Endodermal cell (in vitro differentiated cells): ENCODE measurements at regions not wholly inside any gene's neighbourhood (a gene's known extent, or its start where the extent isn't known, plus 50 kb on each side); places are given as distances from the start of the nearest gene placed in this dataset.

Experiments
- DNase-seq: peaks from one replicate; pipeline ENCODE4 v3.0.0-alpha.2; 2017
- H3K27ac ChIP-seq: 2 replicates; pipeline ENCODE4 v1.5.1; 2013; ENCODE audit warnings: mild to moderate bottlenecking, low read depth, low read length, moderate library complexity
- H3K27me3 ChIP-seq: 2 replicates; pipeline ENCODE4 v1.6.1; 2013; ENCODE audit warnings: mild to moderate bottlenecking, low read length, moderate library complexity; ENCODE audit not compliant: insufficient read depth, control insufficient read depth, poor library complexity, severe bottlenecking
- H3K36me3 ChIP-seq: 2 replicates; pipeline ENCODE4 v1.7.0; 2013; ENCODE audit warnings: mild to moderate bottlenecking, low read length, moderate library complexity; ENCODE audit not compliant: control insufficient read depth, insufficient read depth
- H3K4me1 ChIP-seq: one replicate; pipeline ENCODE4 v1.7.0; 2013; ENCODE audit warnings: low read length; ENCODE audit not compliant: control insufficient read depth, insufficient read depth
- H3K4me3 ChIP-seq: 2 replicates; pipeline ENCODE4 v1.5.1; 2013; ENCODE audit warnings: mild to moderate bottlenecking, low read length, moderate library complexity
- H3K9ac ChIP-seq: 2 replicates; pipeline ENCODE4 v1.6.1; 2013; ENCODE audit warnings: mild to moderate bottlenecking, low read length, moderate library complexity; ENCODE audit not compliant: poor library complexity, severe bottlenecking; ENCODE audit errors: extremely low read depth
- H3K9me3 ChIP-seq: 2 replicates; pipeline ENCODE4 v1.6.1; 2013; ENCODE audit warnings: mild to moderate bottlenecking, low read length, moderate library complexity; ENCODE audit not compliant: control insufficient read depth
- H3K27ac Mint-ChIP-seq: 2 replicates; pipeline ENCODE4 v1.8.0; 2020; ENCODE audit warnings: mixed read lengths
- H3K27me3 Mint-ChIP-seq: 2 replicates; pipeline ENCODE4 v1.8.0; 2021; ENCODE audit warnings: mild to moderate bottlenecking, mixed read lengths; ENCODE audit not compliant: insufficient read depth
- H3K36me3 Mint-ChIP-seq: 2 replicates; pipeline ENCODE4 v1.8.0; 2020; ENCODE audit warnings: low read depth, mixed read lengths
- H3K4me1 Mint-ChIP-seq: 2 replicates; pipeline ENCODE4 v1.8.0; 2020; ENCODE audit warnings: mixed read lengths
- H3K4me3 Mint-ChIP-seq: 2 replicates; pipeline ENCODE4 v1.8.0; 2020; ENCODE audit warnings: mild to moderate bottlenecking, moderate library complexity, mixed read lengths
- H3K9me3 Mint-ChIP-seq: 2 replicates; pipeline ENCODE4 v1.8.0; 2020; ENCODE audit warnings: mild to moderate bottlenecking, mixed read lengths
- WGBS, 2 experiments: methylation state at CpG; one replicate each; pipeline versions ENCODE4 v1.1.5 to v1.1.7; 2013; ENCODE audit warnings: missing lambda C conversion rate in 2 of 2, mixed read lengths in 1 of 2; ENCODE audit not compliant: insufficient coverage in 1 of 2, insufficient read length in 1 of 2; 5-methylcytosine and 5-hydroxymethylcytosine counted together
- TF ChIP-seq, protein P1 (sequence below): fragments of 200-600 bp; sonication (generic); conservative IDR thresholded peaks from 2 replicates; pipeline ENCODE4 v1.5.0; 2021; ENCODE audit warnings: antibody characterized with exemption, mild to moderate bottlenecking

DNA sequence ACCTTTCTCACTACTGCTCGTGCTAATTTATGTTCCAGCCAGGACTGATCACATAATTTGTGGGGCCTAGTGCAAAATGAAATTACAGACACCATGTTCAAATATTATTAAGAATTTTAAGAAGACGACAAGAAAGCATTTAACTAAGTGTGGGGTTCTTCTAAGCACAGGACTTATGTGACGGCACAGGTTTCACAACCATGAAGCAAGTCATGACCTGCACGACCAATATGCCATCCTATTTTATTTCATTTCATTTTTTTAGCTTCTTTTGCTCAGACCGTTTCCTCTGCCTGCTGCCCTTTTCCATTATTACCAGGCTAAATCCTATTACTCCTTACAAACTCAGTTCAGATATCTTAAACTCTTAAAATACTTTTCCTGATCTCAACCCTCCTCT lies 462.5 kb downstream of the AASDHPPT start:
- Mint-ChIP-seq H3K36me3 (no peaks in the 10 kb centered on the region), H3K4me1 (no peaks in the 10 kb centered on the region), H3K27ac (no peak overlapping the region), H3K9me3 (no peaks in the 10 kb centered on the region), H3K4me3 (no peak overlapping the region), H3K27me3 (no peaks in the 10 kb centered on the region)
- TF ChIP-seq, protein P1, sequence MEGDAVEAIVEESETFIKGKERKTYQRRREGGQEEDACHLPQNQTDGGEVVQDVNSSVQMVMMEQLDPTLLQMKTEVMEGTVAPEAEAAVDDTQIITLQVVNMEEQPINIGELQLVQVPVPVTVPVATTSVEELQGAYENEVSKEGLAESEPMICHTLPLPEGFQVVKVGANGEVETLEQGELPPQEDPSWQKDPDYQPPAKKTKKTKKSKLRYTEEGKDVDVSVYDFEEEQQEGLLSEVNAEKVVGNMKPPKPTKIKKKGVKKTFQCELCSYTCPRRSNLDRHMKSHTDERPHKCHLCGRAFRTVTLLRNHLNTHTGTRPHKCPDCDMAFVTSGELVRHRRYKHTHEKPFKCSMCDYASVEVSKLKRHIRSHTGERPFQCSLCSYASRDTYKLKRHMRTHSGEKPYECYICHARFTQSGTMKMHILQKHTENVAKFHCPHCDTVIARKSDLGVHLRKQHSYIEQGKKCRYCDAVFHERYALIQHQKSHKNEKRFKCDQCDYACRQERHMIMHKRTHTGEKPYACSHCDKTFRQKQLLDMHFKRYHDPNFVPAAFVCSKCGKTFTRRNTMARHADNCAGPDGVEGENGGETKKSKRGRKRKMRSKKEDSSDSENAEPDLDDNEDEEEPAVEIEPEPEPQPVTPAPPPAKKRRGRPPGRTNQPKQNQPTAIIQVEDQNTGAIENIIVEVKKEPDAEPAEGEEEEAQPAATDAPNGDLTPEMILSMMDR: no peak
- no peak overlapping the region for H3K9ac ChIP-seq
- H3K27me3 ChIP-seq: no peaks in the 10 kb centered on the region
- 85 to 93% methylated on average over 4 to 5 of the region's 5 CpGs for WGBS, 2 experiments
- H3K4me1 ChIP-seq: no peaks in the 10 kb centered on the region
- H3K9me3 ChIP-seq: no peaks in the 10 kb centered on the region
- no peak overlapping the region for H3K27ac ChIP-seq
- no peak overlapping the region for H3K4me3 ChIP-seq
- H3K36me3 ChIP-seq: no peaks in the 10 kb centered on the region
- no peak for DNase-seq

DNA sequence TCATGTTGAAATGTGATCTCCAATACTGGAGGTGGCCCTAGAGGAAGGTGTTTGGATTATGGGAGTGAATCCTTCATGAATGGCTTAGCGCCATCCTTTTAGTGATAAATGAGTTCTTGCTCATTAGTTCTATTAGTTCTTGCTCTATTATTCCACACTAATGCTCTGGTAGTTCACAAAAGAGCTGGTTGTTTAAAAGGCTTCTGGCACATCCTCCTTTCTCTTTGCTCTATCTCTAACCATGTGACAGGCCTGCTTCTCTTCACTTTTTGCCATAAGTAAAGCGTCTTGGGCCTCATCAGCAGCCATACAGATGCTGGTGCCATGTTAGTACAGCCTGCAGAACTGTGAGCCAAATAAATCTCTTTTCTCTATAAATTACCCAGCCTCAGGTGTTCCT lies 469.9 kb downstream of the GUCY1A2 start:
- Histone ChIP-seq H3K27me3 (no peaks in the 10 kb centered on the region), H3K4me3 (no peak overlapping the region), H3K9ac (no peak overlapping the region), H3K27ac (no peak overlapping the region), H3K9me3 (peaks cover 3% of the 10 kb centered on the region), H3K4me1 (no peaks in the 10 kb centered on the region), H3K36me3 (no peaks in the 10 kb centered on the region)
- peaks cover 5% of the 10 kb centered on the region for H3K4me1 Mint-ChIP-seq
- WGBS, 2 experiments: 83 to 94% methylated on average over 1 to 2 of the region's 2 CpGs
- no peaks in the 10 kb centered on the region for H3K9me3 Mint-ChIP-seq
- DNase-seq: no peak
- H3K27ac Mint-ChIP-seq: no peak overlapping the region
- no peak overlapping the region for H3K4me3 Mint-ChIP-seq
- TF ChIP-seq, protein P1: no peak
- no peaks in the 10 kb centered on the region for H3K27me3 Mint-ChIP-seq
- H3K36me3 Mint-ChIP-seq: no peaks in the 10 kb centered on the region

DNA sequence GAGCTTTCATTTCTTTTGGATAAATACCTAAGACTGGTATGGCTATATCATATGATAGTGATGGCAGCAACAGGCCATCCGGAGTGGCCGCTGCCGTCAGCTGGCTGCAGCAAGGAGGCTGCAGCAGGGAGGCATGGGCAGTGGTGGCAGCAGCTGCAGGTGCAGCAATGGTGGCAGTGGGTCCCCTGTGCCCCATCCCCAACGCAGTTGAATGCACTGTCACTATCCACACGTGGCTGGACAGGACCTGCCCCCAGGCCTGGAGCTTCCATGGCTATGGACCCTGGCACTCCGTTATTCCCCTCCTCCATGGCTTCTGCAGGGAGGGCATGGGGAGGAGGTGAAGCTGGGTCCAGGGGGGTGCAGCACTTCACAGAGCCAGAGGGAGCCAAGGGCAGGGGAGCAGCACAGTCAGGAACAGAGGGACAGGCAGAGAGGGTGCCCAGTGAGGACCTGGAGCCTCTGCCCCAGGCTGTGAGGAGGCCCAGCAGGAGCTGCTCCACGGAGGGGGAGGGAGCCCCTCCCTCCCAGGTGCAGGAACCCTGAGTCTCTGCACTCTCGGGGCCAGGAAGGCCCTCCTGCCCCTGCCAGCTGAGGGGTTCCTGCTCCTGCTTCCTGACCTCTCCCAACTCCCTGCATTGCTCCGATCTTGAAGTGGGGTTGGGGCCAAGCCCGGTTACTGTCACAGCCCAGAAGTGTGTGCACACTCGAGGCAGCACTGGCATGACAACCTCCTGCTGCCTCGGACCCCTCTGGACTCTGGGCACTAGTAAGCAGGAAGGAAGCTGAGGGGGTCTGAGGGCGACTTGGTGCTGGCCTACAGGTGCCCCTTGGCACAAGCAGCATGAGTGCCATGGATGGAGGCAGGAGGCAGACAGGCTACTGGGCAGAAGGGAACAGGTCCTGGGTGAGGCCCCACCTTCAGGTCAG lies 466.3 kb downstream of the GUCY1A2 start:
- Mint-ChIP-seq H3K36me3 (no peaks in the 10 kb centered on the region), H3K4me3 (no peak overlapping the region), H3K27me3 (no peaks in the 10 kb centered on the region), H3K27ac (no peak overlapping the region), H3K4me1 (peaks cover 7% of the 10 kb centered on the region), H3K9me3 (peaks cover 14% of the 10 kb centered on the region)
- H3K9ac ChIP-seq: no peak overlapping the region
- H3K27ac ChIP-seq: no peak overlapping the region
- no peaks in the 10 kb centered on the region for H3K4me1 ChIP-seq
- no peaks in the 10 kb centered on the region for H3K27me3 ChIP-seq
- WGBS, 2 experiments: 88 to 100% methylated on average over 4 to 13 of the region's 13 CpGs
- no peaks in the 10 kb centered on the region for H3K36me3 ChIP-seq
- no peak for DNase-seq
- no peak overlapping the region for H3K4me3 ChIP-seq
- TF ChIP-seq, protein P1: no peak
- peaks cover 14% of the 10 kb centered on the region for H3K9me3 ChIP-seq
